Retina (tissue), 1 donor: ENCODE measurements at regions not wholly inside any gene's neighbourhood (a gene's known extent, or its start where the extent isn't known, plus 50 kb on each side); places are given as distances from the start of the nearest gene placed in this dataset.

ENCODE experiments used
- DNase-seq: peaks from one replicate; pipeline ENCODE4 v3.0.0-alpha.2; 2016

- DNase-seq: no peak
These were observed 136.3 kb downstream of the SNX19 start for GRCh38 chr11:130779943-130780342.

- DNase-seq: no peak
These were observed 135.8 kb downstream of the SNX19 start for GRCh38 chr11:130780437-130780836.

DNA sequence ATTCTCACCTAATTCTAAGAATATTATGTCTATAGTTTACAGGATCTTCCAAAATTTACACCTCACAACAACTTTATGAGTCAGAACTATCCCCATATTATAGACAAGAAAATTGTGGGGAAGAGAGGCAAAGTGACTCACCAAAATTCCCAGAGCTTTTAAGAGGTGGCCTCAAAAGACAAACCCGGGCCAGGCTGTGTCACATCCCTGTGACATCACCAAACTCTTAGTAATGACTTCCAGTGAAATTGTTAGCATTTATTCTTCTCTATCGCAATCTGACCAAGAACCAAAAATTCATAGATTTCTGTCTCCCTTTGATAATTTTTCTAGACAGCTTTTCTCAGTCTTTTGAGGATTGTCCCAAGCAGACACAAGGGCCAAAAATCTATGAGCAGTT lies 134.3 kb downstream of the SNX19 start:
- no peak for DNase-seq

DNA sequence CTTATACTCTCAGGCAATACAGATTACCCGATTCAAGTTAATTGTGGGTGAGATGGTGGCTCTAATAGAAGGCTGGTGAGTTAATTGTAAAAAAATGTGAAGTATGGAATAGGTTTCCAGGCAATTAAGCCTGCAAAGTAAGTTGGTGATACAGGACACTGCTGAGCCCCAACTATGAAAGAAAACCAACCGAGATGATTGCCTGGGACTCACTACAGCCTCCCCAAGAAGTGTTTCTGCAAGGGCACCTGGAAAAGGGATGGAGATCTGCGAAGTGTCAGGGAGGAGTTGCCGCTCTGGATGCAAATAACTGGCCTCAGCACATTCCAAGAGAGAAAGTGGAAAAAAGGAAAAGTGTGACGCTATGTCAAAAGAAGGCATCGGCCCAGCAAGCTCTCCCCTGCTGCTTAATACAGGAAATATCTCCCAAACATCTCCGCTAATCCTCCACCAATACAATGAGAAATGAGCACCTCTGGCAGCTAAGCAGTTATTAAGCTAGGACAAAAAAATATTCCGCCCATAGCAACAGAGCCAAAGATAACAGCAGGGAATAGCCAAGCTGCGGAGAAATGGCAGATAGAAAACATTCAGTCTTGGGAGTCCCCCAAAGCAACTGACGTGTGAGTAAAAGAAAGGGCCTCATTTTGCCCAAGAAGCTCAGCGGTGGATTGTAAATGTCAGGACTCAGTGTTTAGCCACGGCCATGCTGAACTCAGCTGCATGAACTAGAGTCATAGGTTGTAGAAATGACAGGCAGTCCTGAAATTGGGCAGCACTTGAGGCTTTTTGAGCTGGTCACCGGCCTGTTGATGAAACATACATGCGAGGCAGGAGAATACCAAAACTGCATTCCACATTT lies 133.7 kb downstream of the SNX19 start:
- peak; percentile 48 for DNase-seq

- DNase-seq: no peak
These were observed 133.0 kb downstream of the SNX19 start for GRCh38 chr11:130783323-130783722.

DNA sequence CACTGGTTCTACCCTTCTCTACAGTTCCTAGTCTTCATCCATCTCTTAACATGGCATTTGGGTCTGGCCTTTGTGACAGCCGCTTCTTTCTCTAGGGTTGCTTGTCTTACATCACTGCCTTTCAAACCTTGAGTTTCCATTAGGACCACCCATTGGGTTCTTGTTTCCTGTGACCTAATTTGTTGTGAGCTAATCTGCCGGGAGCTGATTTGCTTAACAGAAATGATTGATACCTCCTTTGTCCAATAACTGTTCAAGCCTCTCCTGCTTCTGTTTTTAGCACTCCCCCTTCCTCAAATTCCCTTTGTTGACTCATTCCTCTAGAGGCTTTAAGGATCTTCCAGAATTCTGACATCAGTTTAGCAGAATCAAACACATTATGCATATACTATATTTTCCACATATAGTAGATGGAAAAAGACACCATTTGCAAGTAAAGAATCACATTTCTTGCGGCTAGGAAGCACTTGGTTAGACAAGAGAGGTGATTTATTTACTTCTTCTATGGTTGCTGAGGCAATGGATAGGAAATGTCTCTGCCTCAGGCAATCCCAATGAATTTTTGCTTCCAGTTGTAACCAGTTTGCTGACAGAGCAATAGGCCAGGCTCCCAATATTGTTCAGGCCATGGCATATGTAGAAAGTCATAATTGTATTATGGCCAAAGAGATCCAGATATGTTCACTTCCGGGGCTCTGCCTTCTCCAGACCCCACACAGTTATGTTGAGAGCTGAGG lies 130.7 kb downstream of the SNX19 start:
- no peak for DNase-seq

GRCh38 chr11:130786586-130786985 lies 129.7 kb downstream of the SNX19 start:
- no peak for DNase-seq

GRCh38 chr11:130787092-130787616 lies 129.1 kb downstream of the SNX19 start:
- no peak for DNase-seq

DNA sequence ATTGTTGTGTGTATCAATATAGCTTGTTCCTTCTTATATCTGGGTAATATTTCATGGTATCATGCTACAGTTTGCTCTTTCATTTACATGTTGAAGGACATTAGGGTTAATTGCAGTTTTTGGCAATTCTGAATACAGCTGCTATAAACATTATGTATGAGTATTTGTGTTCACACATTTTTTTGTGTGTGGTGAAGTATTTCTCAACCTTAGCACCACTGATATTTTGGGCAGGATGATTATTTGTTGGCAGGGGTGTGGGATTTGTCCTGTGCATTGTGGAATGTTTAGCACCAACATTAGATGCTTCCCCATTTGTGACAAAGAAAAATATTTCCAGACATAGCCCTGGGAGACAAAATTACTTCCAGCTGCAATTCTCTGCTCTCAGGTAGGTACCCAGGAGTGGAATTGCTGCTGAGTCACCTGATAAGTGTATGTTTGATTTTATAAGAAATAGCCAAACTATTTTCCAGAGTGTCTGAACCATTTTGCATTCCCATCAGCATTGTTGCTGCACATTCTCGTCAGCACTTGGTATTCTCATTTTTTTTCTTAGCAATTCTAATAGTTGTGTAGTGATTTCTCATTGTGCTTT lies 128.2 kb downstream of the SNX19 start:
- no peak for DNase-seq

- no peak for DNase-seq
These were observed 127.1 kb downstream of the SNX19 start for GRCh38 chr11:130789056-130789640.

- DNase-seq: no peak
These were observed 125.6 kb downstream of the SNX19 start for GRCh38 chr11:130790689-130791088.

DNA sequence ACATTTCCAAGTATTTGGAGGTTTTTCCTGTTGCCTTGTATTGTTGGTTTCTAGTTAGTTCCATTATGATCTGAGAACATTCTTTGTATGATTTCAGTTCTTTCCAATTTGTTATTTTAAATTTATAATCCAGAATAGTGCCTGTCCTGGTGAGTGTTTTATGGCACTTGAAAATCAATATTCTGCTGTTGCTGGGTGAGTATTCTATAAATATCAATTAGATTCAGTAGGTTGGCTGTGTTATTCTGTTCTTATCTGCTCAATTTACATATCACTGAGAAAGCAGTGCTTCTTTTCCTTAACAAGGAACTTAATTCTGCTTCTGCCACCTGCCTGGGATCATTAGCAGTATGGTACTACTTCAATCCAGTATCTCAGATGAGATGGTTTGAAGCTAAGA lies 123.5 kb downstream of the SNX19 start:
- DNase-seq: no peak

DNA sequence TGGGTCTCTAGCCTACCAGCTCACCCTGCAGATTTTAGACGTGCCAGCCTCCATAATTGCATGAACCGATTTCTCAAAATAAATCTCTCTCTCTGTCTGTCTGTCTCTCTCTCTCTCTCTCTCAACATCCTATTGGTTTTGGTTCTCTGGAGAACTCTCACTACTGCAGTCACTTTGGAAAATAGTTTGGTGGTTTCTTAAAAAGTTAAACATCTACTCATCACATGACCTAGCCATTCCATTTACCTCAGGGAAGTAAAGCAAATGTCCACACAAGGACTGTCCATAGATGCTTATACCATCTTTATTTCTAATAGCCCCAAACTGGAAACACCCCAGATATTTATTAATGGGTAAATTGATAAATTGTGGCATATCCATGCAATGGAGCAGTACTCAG lies 119.5 kb downstream of the SNX19 start:
- DNase-seq: no peak

DNA sequence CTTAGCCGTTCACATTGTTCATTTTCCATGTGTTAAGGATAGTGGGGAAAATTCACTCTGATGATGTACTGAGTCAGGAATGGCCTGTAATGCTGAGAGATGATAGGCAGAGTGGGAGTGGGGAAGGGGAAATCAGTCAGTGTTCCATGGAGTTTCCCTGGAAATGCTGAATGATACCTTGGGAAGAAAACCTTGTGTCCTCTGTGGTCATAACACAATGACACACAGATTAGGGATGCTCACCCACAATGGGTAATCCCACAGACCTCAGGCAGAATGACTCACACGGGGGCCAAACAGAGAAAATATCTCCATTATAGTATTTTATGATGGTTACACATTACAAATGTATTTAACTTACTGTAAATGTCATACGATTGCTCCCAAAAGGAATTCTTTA lies 118.0 kb downstream of the SNX19 start:
- DNase-seq: no peak

DNA sequence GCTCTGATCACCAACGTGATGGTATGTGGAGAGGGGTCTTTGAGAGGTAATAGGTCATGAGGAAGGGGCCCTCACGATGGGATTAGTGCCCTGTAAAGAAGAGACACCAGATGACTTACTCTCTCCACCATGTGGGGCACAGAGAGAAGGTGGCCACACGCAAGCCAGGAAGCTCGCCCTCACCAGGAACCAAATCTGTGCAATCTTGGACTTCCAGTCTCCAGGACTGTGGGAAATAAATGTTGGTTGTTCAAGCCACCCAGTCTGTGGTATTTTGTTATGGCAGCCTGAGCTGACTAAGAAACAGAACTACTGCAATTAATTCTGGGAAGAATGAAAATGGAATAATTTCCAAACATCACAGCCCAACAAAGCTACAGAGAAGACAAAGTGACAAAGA lies 117.5 kb downstream of the SNX19 start:
- DNase-seq: no peak

DNA sequence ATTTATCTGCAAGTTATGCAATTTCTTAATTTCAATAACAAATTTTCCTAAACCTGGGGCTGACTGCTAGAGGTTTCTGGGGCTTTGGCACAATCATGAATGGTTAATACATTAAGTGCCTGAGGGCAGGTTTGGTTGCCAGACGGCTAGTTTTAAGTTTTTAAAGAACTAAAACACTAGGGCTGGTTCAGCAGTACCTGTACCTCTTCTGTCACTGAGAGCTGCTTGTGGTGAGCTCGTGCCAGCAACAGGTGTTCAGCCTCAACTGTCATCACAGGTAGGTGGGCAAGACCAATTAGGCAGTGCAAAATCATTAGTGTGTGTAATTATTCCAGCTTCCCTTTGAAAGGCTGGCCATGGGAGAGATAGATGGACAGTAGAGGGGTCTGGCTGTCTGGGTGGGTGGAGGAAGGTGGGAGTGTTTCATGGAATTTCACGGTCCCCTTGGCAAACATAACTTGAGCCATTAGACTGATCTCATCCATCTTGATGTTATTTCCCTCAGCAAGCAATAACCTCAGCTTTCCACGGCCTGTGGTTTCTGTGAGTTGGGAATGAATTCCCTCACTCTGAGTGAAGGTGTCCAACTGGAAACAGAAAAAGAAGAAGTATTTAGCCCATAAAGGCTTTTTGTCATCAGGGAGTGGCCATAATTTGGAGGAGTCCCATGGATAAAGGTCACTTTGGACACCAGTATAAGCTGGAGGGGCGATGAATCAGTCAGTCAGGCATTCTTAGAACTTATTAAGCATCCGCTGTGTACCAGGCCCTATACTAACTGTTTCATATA lies 114.8 kb downstream of the SNX19 start:
- no peak for DNase-seq

- no peak for DNase-seq
These were observed 113.7 kb downstream of the SNX19 start for GRCh38 chr11:130802567-130802966.

DNA sequence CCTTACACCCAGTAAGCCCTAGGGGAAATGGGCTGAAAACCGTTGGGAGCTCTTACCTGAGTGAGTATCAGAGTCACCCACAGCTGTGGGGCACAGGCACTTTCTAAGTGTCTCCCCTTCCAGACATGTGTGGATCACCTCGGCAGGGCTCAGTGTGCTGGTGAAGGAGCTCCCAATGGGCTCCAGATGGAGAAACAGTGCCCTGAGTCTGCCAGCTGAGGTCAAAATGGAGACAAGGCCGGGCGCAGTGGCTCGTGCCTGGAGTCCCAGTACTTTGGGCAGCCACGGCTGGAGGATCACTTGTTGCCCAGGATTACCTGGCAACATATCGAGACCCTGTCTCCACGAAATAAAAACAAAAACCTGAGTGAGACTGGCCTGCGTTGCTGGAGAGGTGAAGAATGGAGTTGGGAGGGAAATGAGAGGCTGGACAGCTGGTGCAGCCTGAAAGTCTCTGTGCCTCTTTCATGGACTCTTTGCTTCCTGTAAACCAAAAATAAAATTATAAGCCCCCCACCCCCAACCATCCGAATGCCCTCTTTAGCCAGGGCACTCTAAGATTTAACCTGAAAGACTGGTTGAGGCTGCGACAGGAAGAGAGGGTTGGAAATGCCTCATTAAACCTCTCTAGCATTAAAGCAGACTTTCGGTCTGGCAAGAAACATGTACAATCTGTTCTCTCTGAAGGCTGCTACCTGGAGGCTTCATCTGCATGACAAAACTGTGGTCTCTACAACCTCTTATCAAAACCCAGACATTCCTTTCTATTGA lies 111.8 kb downstream of the SNX19 start:
- no peak for DNase-seq

- no peak for DNase-seq
These were observed 109.5 kb downstream of the SNX19 start for GRCh38 chr11:130806746-130807145.

GRCh38 chr11:130808541-130808940 lies 107.7 kb downstream of the SNX19 start:
- no peak for DNase-seq

DNA sequence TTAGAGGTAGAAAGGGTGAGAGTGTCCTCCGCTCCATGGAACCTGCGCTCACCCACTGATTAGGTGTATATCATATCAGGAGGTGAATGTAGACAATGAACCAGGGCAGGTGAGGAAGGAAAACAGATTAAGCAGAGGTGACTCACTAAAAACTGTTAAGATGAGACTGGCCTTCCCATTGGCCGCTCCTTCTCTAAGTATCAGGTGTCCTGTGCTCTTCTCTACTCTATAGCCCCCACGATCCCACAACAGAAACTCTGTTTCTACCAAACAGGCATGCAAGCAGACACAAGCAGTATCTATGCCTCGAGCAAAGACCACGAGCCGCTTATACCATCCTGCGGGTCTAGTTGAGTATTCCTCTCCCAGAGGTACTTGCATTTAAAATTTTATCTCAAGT lies 103.1 kb downstream of the SNX19 start:
- no peak for DNase-seq

GRCh38 chr11:130813638-130814037 lies 102.6 kb downstream of the SNX19 start:
- DNase-seq: no peak
